PC-9 (cell line): ENCODE measurements at regions not wholly inside any gene's neighbourhood (a gene's known extent, or its start where the extent isn't known, plus 50 kb on each side); places are given as distances from the start of the nearest gene placed in this dataset.

ENCODE experiments used
- BruUV-seq: library from RNA; stranded (reverse); fragments of 400-500 nt; replicated peaks from 2 replicates; lab custom pipeline; 2021; lab: Mats Ljungman, UMichigan
- CTCF ChIA-PET: fragments of 300-600 bp; sonication (Branson Sonifier 250); formaldehyde crosslinking; loops from one replicate; lab custom pipeline; 2022; ENCODE audit warnings: antibody characterized with exemption; lab: Charles Lee
- POLR2A ChIA-PET: fragments of 300-600 bp; sonication (Branson Sonifier 250); formaldehyde crosslinking; loops from one replicate; lab custom pipeline; 2022; ENCODE audit warnings: antibody characterized with exemption; ENCODE audit not compliant: unreplicated experiment; lab: Charles Lee
- DNase-seq, 2 experiments: peaks; one replicate each; pipeline versions ENCODE4 v3.0.0 to v3.0.0-alpha.2; 2015 to 2022; ENCODE audit warnings: mixed read lengths in 1 of 2
- H2AFZ ChIP-seq: fragments of 200-600 bp; sonication (generic); 2 replicates; pipeline ENCODE4 v1.8.1; 2017; ENCODE audit warnings: antibody characterized with exemption
- H3F3A ChIP-seq: fragments of 200-600 bp; sonication (generic); 2 replicates; pipeline ENCODE4 v1.8.1; 2017; ENCODE audit warnings: antibody characterized with exemption, mild to moderate bottlenecking, low read depth; ENCODE audit not compliant: insufficient read depth
- H3K27ac ChIP-seq: fragments of 200-600 bp; sonication (generic); 2 replicates; pipeline ENCODE4 v1.6.1; 2016; ENCODE audit warnings: mixed run types
- H3K27me3 ChIP-seq: fragments of 200-600 bp; sonication (generic); 2 replicates; pipeline ENCODE4 v1.6.1; 2016; ENCODE audit warnings: low read depth, mixed run types; ENCODE audit not compliant: insufficient read depth
- H3K36me3 ChIP-seq: fragments of 200-600 bp; sonication (generic); 2 replicates; pipeline ENCODE4 v1.6.1; 2016; ENCODE audit warnings: low read depth, mixed run types
- H3K4me1 ChIP-seq: fragments of 200-600 bp; sonication (generic); replicated peaks from 2 replicates; pipeline ENCODE4 v1.6.1; 2016; ENCODE audit warnings: mixed run types; ENCODE audit not compliant: insufficient read depth
- H3K4me2 ChIP-seq: fragments of 200-600 bp; sonication (generic); 2 replicates; pipeline ENCODE4 v1.6.1; 2017; ENCODE audit warnings: mixed run types
- H3K4me3 ChIP-seq: fragments of 200-600 bp; sonication (generic); 2 replicates; pipeline ENCODE4 v1.6.1; 2016; ENCODE audit warnings: mixed run types
- H3K79me2 ChIP-seq: fragments of 200-600 bp; sonication (generic); 2 replicates; pipeline ENCODE4 v1.6.1; 2017; ENCODE audit warnings: low read depth, mixed run types
- H3K9me2 ChIP-seq: fragments of 200-600 bp; sonication (generic); 2 replicates; pipeline ENCODE4 v1.8.1; 2017; ENCODE audit warnings: mild to moderate bottlenecking; ENCODE audit not compliant: insufficient read depth
- H3K9me3 ChIP-seq: fragments of 200-600 bp; sonication (generic); 2 replicates; pipeline ENCODE4 v1.8.1; 2016; ENCODE audit warnings: low read depth; ENCODE audit not compliant: insufficient read depth
- H4K20me1 ChIP-seq: fragments of 200-600 bp; sonication (generic); 2 replicates; pipeline ENCODE4 v1.8.1; 2017; ENCODE audit not compliant: insufficient read depth
- CTCF ChIP-seq: fragments of 200-600 bp; sonication (generic); conservative IDR thresholded peaks from 2 replicates; pipeline ENCODE4 v1.6.1; 2017; ENCODE audit warnings: mixed run types, antibody characterized with exemption, mild to moderate bottlenecking, moderate library complexity
- EZH2 ChIP-seq: fragments of 200-600 bp; sonication (generic); IDR thresholded peaks from 2 replicates; pipeline ENCODE4 v1.8.0; 2017; ENCODE audit warnings: antibody characterized with exemption, low read depth
- intact Hi-C: fragments of 100-400 bp; cut with micrococcal nuclease; formaldehyde crosslinking; loops from one replicate; pipeline ENCODE4 v1.10.0; 2022; ENCODE audit not compliant: unreplicated experiment

- BruUV-seq: no TSS peak
- Histone ChIP-seq H3K27ac (no peak overlapping the region), H4K20me1 (no peaks in the 10 kb centered on the region), H3K9me2 (no peaks in the 10 kb centered on the region), H3K9me3 (no peaks in the 10 kb centered on the region), H3K4me1 (no peaks in the 10 kb centered on the region), H3K4me3 (no peak overlapping the region), H3K27me3 (peaks cover 99% of the 10 kb centered on the region), H3K4me2 (no peak overlapping the region), H3K36me3 (no peaks in the 10 kb centered on the region), H3K79me2 (no peaks in the 10 kb centered on the region), H3F3A (no peaks in the 10 kb centered on the region), H2AFZ (no peak overlapping the region)
- DNase-seq: no peak
- POLR2A ChIA-PET: no interaction called here
- CTCF ChIA-PET: interaction anchor here (0.6 kb wide), 1 partner anchor 54 kb away, joined by 4 read pairs; no protein-coding TSS in a partner anchor
- TF ChIP-seq EZH2 (no peak), CTCF (no peak)
- intact Hi-C loops: no loop called here
Observed at GRCh38 chr12:111166779-111167540, 201.9 kb downstream of the PHETA1 start.

- TF ChIP-seq CTCF (no peak), EZH2 (no peak)
- BruUV-seq: no TSS peak
- H3K9me2 ChIP-seq: no peaks in the 10 kb centered on the region
- no peaks in the 10 kb centered on the region for H3F3A ChIP-seq
- H2AFZ ChIP-seq: no peak overlapping the region
- intact Hi-C loops: no loop called here
- no peak overlapping the region for H3K4me2 ChIP-seq
- DNase-seq: no peak
- H3K27me3 ChIP-seq: peaks cover 99% of the 10 kb centered on the region
- no peaks in the 10 kb centered on the region for H3K79me2 ChIP-seq
- no peak overlapping the region for H3K4me3 ChIP-seq
- ChIA-PET CTCF (no interaction called here), POLR2A (no interaction called here)
- no peaks in the 10 kb centered on the region for H3K9me3 ChIP-seq
- H3K4me1 ChIP-seq: no peaks in the 10 kb centered on the region
- H4K20me1 ChIP-seq: no peaks in the 10 kb centered on the region
- H3K36me3 ChIP-seq: no peaks in the 10 kb centered on the region
- H3K27ac ChIP-seq: no peak overlapping the region
Observed at GRCh38 chr12:111164833-111165525, 203.9 kb downstream of the PHETA1 start.

- H3K27me3 ChIP-seq: peaks cover 99% of the 10 kb centered on the region
- H3K9me3 ChIP-seq: no peaks in the 10 kb centered on the region
- no peak overlapping the region for H3K4me3 ChIP-seq
- CTCF ChIA-PET: no interaction called here
- intact Hi-C loops: no loop called here
- no peaks in the 10 kb centered on the region for H3F3A ChIP-seq
- no peaks in the 10 kb centered on the region for H3K4me1 ChIP-seq
- H3K36me3 ChIP-seq: no peaks in the 10 kb centered on the region
- DNase-seq: no peak
- POLR2A ChIA-PET: no interaction called here
- no peak overlapping the region for H3K4me2 ChIP-seq
- H3K79me2 ChIP-seq: no peaks in the 10 kb centered on the region
- no peak overlapping the region for H3K27ac ChIP-seq
- BruUV-seq: no TSS peak
- H4K20me1 ChIP-seq: no peaks in the 10 kb centered on the region
- no peaks in the 10 kb centered on the region for H3K9me2 ChIP-seq
- H2AFZ ChIP-seq: no peak overlapping the region
- no peak for TF ChIP-seq EZH2
- TF ChIP-seq CTCF: no peak
Observed at GRCh38 chr12:111163422-111163821, 205.5 kb downstream of the PHETA1 start.
